HG02642 (cell line): ENCODE measurements at regions not wholly inside any gene's neighbourhood (a gene's known extent, or its start where the extent isn't known, plus 50 kb on each side); places are given as distances from the start of the nearest gene placed in this dataset.
"Not testable (repeated sequence)": the region's sequence is repeated elsewhere in the genome, so short reads cannot be mapped to it uniquely, and the experiment has no call there.

ENCODE experiments used
- ATAC-seq: cut with Tn5 transposase; IDR thresholded peaks from one replicate; pipeline ENCODE4 v1.9.1; 2021; ENCODE audit warnings: mild to moderate bottlenecking; ENCODE audit not compliant: unreplicated experiment, poor library complexity

GRCh38 chr6:90900034-90900433 is 313.2 kb upstream of the MAP3K7 start:
- ATAC-seq, result no peak

GRCh38 chr6:90898763-90899162 is 311.9 kb upstream of the MAP3K7 start:
- no peak for ATAC-seq

GRCh38 chr6:90896075-90896547 is 309.2 kb upstream of the MAP3K7 start:
- ATAC-seq, result no peak

- no peak for ATAC-seq
Measured at GRCh38 chr6:90895299-90896074, 308.6 kb upstream of the MAP3K7 start.

GRCh38 chr6:90894285-90895130 is 307.6 kb upstream of the MAP3K7 start:
- ATAC-seq, result no peak

- ATAC-seq, result no peak
Measured at GRCh38 chr6:90893400-90893799, 306.5 kb upstream of the MAP3K7 start.

GRCh38 chr6:90892271-90892670 is 305.4 kb upstream of the MAP3K7 start:
- no peak for ATAC-seq

- no peak for ATAC-seq
Measured at GRCh38 chr6:90891355-90891754, 304.5 kb upstream of the MAP3K7 start.

- ATAC-seq, result no peak
Measured at GRCh38 chr6:90890683-90891330, 303.9 kb upstream of the MAP3K7 start.

GRCh38 chr6:90887764-90888163 is 300.9 kb upstream of the MAP3K7 start:
- no peak for ATAC-seq

GRCh38 chr6:90885611-90886056 is 298.8 kb upstream of the MAP3K7 start:
- ATAC-seq, result no peak

GRCh38 chr6:90885137-90885536 is 298.3 kb upstream of the MAP3K7 start:
- not testable (repeated sequence) for ATAC-seq

- no peak for ATAC-seq
Measured at GRCh38 chr6:90877616-90878015, 290.7 kb upstream of the MAP3K7 start.

- ATAC-seq, result no peak
Measured at GRCh38 chr6:90874931-90875330, 288.1 kb upstream of the MAP3K7 start.

- no peak for ATAC-seq
Measured at GRCh38 chr6:90872981-90873380, 286.1 kb upstream of the MAP3K7 start.

GRCh38 chr6:90870561-90870960 is 283.7 kb upstream of the MAP3K7 start:
- no peak for ATAC-seq

GRCh38 chr6:90868656-90869055 is 281.8 kb upstream of the MAP3K7 start:
- no peak for ATAC-seq

- ATAC-seq, result no peak
Measured at GRCh38 chr6:90868256-90868655, 281.4 kb upstream of the MAP3K7 start.

GRCh38 chr6:90865513-90865912 is 278.6 kb upstream of the MAP3K7 start:
- no peak for ATAC-seq

GRCh38 chr6:90863043-90863442 is 276.2 kb upstream of the MAP3K7 start:
- ATAC-seq, result no peak
